ENCODE measurements at regions not wholly inside any gene's neighbourhood (a gene's known extent, or its start where the extent isn't known, plus 50 kb on each side); places are given as distances from the start of the nearest gene placed in this dataset.

DNA sequence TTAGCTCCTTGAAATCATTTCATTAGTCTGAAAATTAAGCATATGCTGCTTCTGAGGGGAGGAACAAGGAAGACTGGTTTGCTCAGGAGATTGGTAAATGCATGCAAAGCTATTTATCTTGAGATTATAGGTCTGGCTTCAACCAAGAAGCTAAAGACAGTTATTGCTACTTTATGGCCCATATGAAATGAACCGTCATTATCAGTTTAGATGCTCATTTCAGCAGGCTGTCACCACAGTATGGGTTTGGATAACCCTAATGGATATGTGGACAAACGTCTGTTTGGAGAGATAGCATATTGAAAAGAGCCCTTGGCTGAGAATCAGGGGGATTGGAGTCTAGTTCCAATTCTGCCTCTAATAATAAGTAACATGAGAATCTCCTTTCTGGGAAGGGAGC is 922.6 kb downstream of the TUSC7 start:
- no peak overlapping the region for H3K4me3 Mint-ChIP-seq (ENCODE audit: unreplicated experiment)
- peaks cover 15% of the 10 kb centered on the region for H3K27me3 Mint-ChIP-seq (ENCODE audit: insufficient read depth, unreplicated experiment)
- H3K27ac Mint-ChIP-seq (ENCODE audit: unreplicated experiment): no peak overlapping the region
- Histone ChIP-seq H3K4me1 (no peaks in the 10 kb centered on the region), H3K4me3 (ENCODE audit: low read depth, low read length) (no peak overlapping the region), H3K27me3 (replicated peaks; ENCODE audit: control insufficient read depth, insufficient read depth, low read length) (no peaks in the 10 kb centered on the region), H3K9me3 (no peaks in the 10 kb centered on the region), H3K36me3 (ENCODE audit: control insufficient read depth, insufficient read depth, low read length) (no peaks in the 10 kb centered on the region)
- DNase-seq: no peak
- H3K9me3 Mint-ChIP-seq (ENCODE audit: unreplicated experiment): no peaks in the 10 kb centered on the region
- H3K36me3 Mint-ChIP-seq (ENCODE audit: insufficient read depth, unreplicated experiment): no peaks in the 10 kb centered on the region
- intact Hi-C loops (cut with micrococcal nuclease; ENCODE audit: unreplicated experiment): no loop called here
- no TSS peak for BruUV-seq (replicated peaks)
- TF ChIP-seq, protein P1, sequence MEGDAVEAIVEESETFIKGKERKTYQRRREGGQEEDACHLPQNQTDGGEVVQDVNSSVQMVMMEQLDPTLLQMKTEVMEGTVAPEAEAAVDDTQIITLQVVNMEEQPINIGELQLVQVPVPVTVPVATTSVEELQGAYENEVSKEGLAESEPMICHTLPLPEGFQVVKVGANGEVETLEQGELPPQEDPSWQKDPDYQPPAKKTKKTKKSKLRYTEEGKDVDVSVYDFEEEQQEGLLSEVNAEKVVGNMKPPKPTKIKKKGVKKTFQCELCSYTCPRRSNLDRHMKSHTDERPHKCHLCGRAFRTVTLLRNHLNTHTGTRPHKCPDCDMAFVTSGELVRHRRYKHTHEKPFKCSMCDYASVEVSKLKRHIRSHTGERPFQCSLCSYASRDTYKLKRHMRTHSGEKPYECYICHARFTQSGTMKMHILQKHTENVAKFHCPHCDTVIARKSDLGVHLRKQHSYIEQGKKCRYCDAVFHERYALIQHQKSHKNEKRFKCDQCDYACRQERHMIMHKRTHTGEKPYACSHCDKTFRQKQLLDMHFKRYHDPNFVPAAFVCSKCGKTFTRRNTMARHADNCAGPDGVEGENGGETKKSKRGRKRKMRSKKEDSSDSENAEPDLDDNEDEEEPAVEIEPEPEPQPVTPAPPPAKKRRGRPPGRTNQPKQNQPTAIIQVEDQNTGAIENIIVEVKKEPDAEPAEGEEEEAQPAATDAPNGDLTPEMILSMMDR (IDR thresholded peaks at IDR 0.05; ENCODE audit: insufficient read depth in 1 of 2, low read depth in 1 of 2, low read length in 1 of 2, severe bottlenecking in 1 of 2, unreplicated experiment in 1 of 2): no peak
- ChIA-PET CTCF (no interaction called here), POLR2A (no interaction called here)
- no peaks in the 10 kb centered on the region for H3K4me1 Mint-ChIP-seq (ENCODE audit: low read depth, unreplicated experiment)

GRCh38 chr3:117633207-117633606 is 923.6 kb downstream of the TUSC7 start:
- TF ChIP-seq, protein P1 (IDR thresholded peaks at IDR 0.05; ENCODE audit: insufficient read depth in 1 of 2, low read depth in 1 of 2, low read length in 1 of 2, severe bottlenecking in 1 of 2, unreplicated experiment in 1 of 2): no peak
- H3K27me3 Mint-ChIP-seq (ENCODE audit: insufficient read depth, unreplicated experiment): peaks cover 10% of the 10 kb centered on the region
- H3K9me3 ChIP-seq: no peaks in the 10 kb centered on the region
- BruUV-seq (replicated peaks): no TSS peak
- H3K4me3 Mint-ChIP-seq (ENCODE audit: unreplicated experiment): no peak overlapping the region
- no peaks in the 10 kb centered on the region for H3K36me3 ChIP-seq (ENCODE audit: control insufficient read depth, insufficient read depth, low read length)
- H3K36me3 Mint-ChIP-seq (ENCODE audit: insufficient read depth, unreplicated experiment): no peaks in the 10 kb centered on the region
- ChIA-PET POLR2A (no interaction called here), CTCF (no interaction called here)
- H3K27ac Mint-ChIP-seq (ENCODE audit: unreplicated experiment): no peak overlapping the region
- no peak overlapping the region for H3K4me3 ChIP-seq (ENCODE audit: low read depth, low read length)
- H3K27me3 ChIP-seq (replicated peaks; ENCODE audit: control insufficient read depth, insufficient read depth, low read length): no peaks in the 10 kb centered on the region
- H3K4me1 ChIP-seq: no peaks in the 10 kb centered on the region
- no peak for DNase-seq
- H3K9me3 Mint-ChIP-seq (ENCODE audit: unreplicated experiment): no peaks in the 10 kb centered on the region
- intact Hi-C loops (cut with micrococcal nuclease; ENCODE audit: unreplicated experiment): no loop called here
- H3K4me1 Mint-ChIP-seq (ENCODE audit: low read depth, unreplicated experiment): no peaks in the 10 kb centered on the region

- intact Hi-C loops (cut with micrococcal nuclease; ENCODE audit: unreplicated experiment): no loop called here
- no peaks in the 10 kb centered on the region for H3K27me3 ChIP-seq (replicated peaks; ENCODE audit: control insufficient read depth, insufficient read depth, low read length)
- BruUV-seq (replicated peaks): no TSS peak
- POLR2A ChIA-PET: no interaction called here
- CTCF ChIA-PET: no interaction called here
- Mint-ChIP-seq H3K27ac (ENCODE audit: unreplicated experiment) (no peak overlapping the region), H3K9me3 (ENCODE audit: unreplicated experiment) (no peaks in the 10 kb centered on the region), H3K4me3 (ENCODE audit: unreplicated experiment) (no peak overlapping the region), H3K4me1 (ENCODE audit: low read depth, unreplicated experiment) (no peaks in the 10 kb centered on the region), H3K36me3 (ENCODE audit: insufficient read depth, unreplicated experiment) (no peaks in the 10 kb centered on the region), H3K27me3 (ENCODE audit: insufficient read depth, unreplicated experiment) (peaks cover 12% of the 10 kb centered on the region)
- H3K4me3 ChIP-seq (ENCODE audit: low read depth, low read length): no peak overlapping the region
- no peak for DNase-seq
- no peaks in the 10 kb centered on the region for H3K4me1 ChIP-seq
- TF ChIP-seq, protein P1 (IDR thresholded peaks at IDR 0.05; ENCODE audit: insufficient read depth in 1 of 2, low read depth in 1 of 2, low read length in 1 of 2, severe bottlenecking in 1 of 2, unreplicated experiment in 1 of 2): no peak
- no peaks in the 10 kb centered on the region for H3K9me3 ChIP-seq
- H3K36me3 ChIP-seq (ENCODE audit: control insufficient read depth, insufficient read depth, low read length): no peaks in the 10 kb centered on the region
These were observed 928.1 kb downstream of the TUSC7 start for GRCh38 chr3:117637666-117638065.
